Ovary (tissue), 7 donors: ENCODE measurements at regions not wholly inside any gene's neighbourhood (a gene's known extent, or its start where the extent isn't known, plus 50 kb on each side); places are given as distances from the start of the nearest gene placed in this dataset.

Experiments
- DNase-seq, 5 donors: peaks; one replicate each; pipeline ENCODE4 v3.0.0-alpha.2; 2019 to 2020
- H3K27ac ChIP-seq, 2 donors: fragments of 200-600 bp; one replicate each; pipeline versions ENCODE4 v1.5.1 to v1.8.0; 2019 to 2022
- H3K27me3 ChIP-seq: fragments of 200-600 bp; one replicate; pipeline ENCODE4 v1.8.0; 2022
- H3K36me3 ChIP-seq: fragments of 200-600 bp; sonication (generic); one replicate; pipeline ENCODE4 v1.5.1; 2019
- H3K4me1 ChIP-seq: one replicate; pipeline ENCODE4 v1.8.1; 2013; ENCODE audit warnings: mild to moderate bottlenecking, moderate library complexity; ENCODE audit not compliant: insufficient read depth
- H3K4me3 ChIP-seq: fragments of 200-600 bp; sonication (generic); one replicate; pipeline ENCODE4 v1.5.1; 2017
- H3K9me3 ChIP-seq, 2 donors: fragments of 200-600 bp in 1 of 2; sonication (generic) in 1 of 2; one replicate each; pipeline versions ENCODE4 v1.5.1 to v1.8.1; 2013 to 2019; ENCODE audit warnings: mild to moderate bottlenecking in 1 of 2, moderate library complexity in 1 of 2
- EP300 ChIP-seq: sonication (generic); formaldehyde crosslinking; IDR thresholded peaks from one replicate; pipeline ENCODE4 v1.6.1; 2017; ENCODE audit warnings: antibody characterized with exemption
- POLR2A ChIP-seq: fragments of 450-650 bp; IDR thresholded peaks from one replicate; pipeline ENCODE4 v1.6.1; 2017; ENCODE audit warnings: antibody characterized with exemption, mild to moderate bottlenecking, moderate library complexity
- WGBS, 3 donors: extraction: QIAGEN DNeasy Blood & Tissue Kit in 1 of 3; methylation state at CpG; one replicate each; pipeline versions ENCODE4 v1.1.5 to v1.1.7; 2013 to 2017; 5-methylcytosine and 5-hydroxymethylcytosine counted together
- intact Hi-C, 4 donors: fragments of 100-400 bp; cut with DNase I; formaldehyde crosslinking; loops; one replicate each; pipeline versions ENCODE4 v1.11.0 to v1.15.1; 2022 to 2023
- TF ChIP-seq, protein P1 (sequence below), 3 donors: fragments of 450-650 bp in 2 of 3; fragments of 200-600 bp in 1 of 3; IDR thresholded peaks; one replicate each; pipeline versions ENCODE4 v1.5.1 to v1.8.0; 2016 to 2022; ENCODE audit warnings: antibody characterized with exemption in 3 of 3, mild to moderate bottlenecking in 1 of 3
- donor health status: DM: no; HTN: no; CAD: no; lungs with moderate emphysema.
- donor health status: DM: no; HTN: no; CAD: no.
- donor health status: Bipolar disorder and iron deficiency.
- donor health status: DM: no; HTN: no; CAD: no.
- donor health status: DM: yes; HTN: yes; CAD: no.

DNA sequence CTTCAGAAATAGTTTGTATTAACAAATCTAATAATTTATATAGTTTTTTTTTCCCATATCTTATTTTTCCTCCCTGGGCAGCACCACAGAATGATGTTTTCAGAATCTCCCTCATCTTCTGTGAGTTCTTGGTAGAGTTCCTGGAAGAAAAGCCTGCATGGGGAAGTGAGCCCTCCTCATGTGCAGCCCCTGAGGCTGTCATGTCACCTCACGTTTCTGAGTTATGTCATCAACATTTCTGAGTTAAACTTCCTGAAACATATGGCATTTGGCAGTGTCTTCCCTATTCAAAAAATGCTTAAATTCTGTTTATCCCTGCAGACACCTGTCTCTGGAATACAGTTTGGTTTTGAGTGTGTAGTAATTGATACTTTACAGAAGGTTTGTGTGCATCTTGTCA is 979.0 kb downstream of the TMEM121 start:
- no peak for DNase-seq
- TF ChIP-seq POLR2A (no peak), EP300 (no peak)
- TF ChIP-seq, protein P1, sequence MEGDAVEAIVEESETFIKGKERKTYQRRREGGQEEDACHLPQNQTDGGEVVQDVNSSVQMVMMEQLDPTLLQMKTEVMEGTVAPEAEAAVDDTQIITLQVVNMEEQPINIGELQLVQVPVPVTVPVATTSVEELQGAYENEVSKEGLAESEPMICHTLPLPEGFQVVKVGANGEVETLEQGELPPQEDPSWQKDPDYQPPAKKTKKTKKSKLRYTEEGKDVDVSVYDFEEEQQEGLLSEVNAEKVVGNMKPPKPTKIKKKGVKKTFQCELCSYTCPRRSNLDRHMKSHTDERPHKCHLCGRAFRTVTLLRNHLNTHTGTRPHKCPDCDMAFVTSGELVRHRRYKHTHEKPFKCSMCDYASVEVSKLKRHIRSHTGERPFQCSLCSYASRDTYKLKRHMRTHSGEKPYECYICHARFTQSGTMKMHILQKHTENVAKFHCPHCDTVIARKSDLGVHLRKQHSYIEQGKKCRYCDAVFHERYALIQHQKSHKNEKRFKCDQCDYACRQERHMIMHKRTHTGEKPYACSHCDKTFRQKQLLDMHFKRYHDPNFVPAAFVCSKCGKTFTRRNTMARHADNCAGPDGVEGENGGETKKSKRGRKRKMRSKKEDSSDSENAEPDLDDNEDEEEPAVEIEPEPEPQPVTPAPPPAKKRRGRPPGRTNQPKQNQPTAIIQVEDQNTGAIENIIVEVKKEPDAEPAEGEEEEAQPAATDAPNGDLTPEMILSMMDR (IDR thresholded peaks at IDR 0.05) = no peak
- WGBS, 3 donors = 11 to 32% (median 23%) methylated on average over 1 of the region's 1 CpG
- no peaks in the 10 kb centered on the region for H3K36me3 ChIP-seq
- no peak overlapping the region for H3K4me3 ChIP-seq
- intact Hi-C loops = loop anchor here in 1 of 4 donors (5.0 kb wide), 1 partner anchor 53 kb away; no protein-coding TSS in a partner anchor
- H3K4me1 ChIP-seq = no peaks in the 10 kb centered on the region
- no peaks in the 10 kb centered on the region for H3K9me3 ChIP-seq
- no peaks in the 10 kb centered on the region for H3K27me3 ChIP-seq
- no peak overlapping the region for H3K27ac ChIP-seq

DNA sequence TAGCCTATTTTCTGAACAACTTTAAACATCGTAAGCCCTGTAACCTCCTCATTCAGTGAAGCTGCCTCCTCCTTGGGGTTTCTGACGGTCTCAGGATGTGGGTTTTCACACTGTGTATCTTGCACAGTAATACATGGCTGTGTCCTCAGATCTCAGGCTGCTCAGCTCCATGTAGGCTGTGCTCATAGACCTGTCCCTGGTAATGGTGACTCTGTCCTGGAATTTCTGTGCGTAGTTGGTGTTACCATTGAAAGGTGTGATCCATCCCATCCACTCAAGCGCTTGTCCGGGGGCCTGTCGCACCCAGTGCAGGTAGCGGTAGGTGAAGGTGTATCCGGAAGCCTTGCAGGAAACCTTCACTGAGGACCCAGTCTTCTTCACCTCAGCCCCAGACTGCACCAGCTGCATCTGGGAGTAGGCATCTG is 980.5 kb downstream of the TMEM121 start:
- DNase-seq = no peak
- TF ChIP-seq, protein P1 (IDR thresholded peaks at IDR 0.05) = no peak
- no peak for TF ChIP-seq EP300
- no peak for TF ChIP-seq POLR2A
- Histone ChIP-seq H3K27ac (no peak overlapping the region), H3K4me3 (no peak overlapping the region), H3K4me1 (no peaks in the 10 kb centered on the region), H3K9me3 (no peaks in the 10 kb centered on the region), H3K36me3 (no peaks in the 10 kb centered on the region), H3K27me3 (no peaks in the 10 kb centered on the region)
- 80 to 87% (median 86%) methylated on average over 8 of the region's 8 CpGs for WGBS, 3 donors
- intact Hi-C loops = loop anchor here in 1 of 4 donors (5.0 kb wide), 1 partner anchor 55 kb away; no protein-coding TSS in a partner anchor

DNA sequence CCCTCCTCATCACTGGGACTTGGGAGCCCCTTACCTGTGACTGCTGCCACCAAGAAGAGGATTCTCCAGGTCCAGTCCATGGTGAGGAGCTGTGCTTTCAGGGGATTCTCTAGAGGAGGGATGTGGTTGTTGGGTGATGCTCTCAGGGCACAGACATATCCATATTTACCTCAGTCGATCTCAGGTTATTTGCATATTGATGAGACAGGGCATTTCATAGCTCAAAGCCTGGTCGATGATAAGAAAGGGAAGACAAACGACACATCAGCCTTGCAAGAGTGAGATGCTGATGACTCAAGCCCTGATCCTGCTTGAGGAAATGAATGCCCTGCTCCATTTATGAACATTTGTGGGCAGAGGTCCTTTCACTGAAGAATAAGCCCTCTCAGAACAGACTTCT is 981.0 kb downstream of the TMEM121 start:
- H3K9me3 ChIP-seq = no peaks in the 10 kb centered on the region
- intact Hi-C loops = loop anchor here in 1 of 4 donors (5.0 kb wide), 1 partner anchor 55 kb away; no protein-coding TSS in a partner anchor
- no peak overlapping the region for H3K4me3 ChIP-seq
- DNase-seq = no peak
- H3K36me3 ChIP-seq = no peaks in the 10 kb centered on the region
- H3K27ac ChIP-seq = no peak overlapping the region
- 61 to 86% (median 66%) methylated on average over 3 of the region's 3 CpGs for WGBS, 3 donors
- TF ChIP-seq, protein P1 (IDR thresholded peaks at IDR 0.05) = no peak
- TF ChIP-seq POLR2A = no peak
- TF ChIP-seq EP300 = no peak
- no peaks in the 10 kb centered on the region for H3K4me1 ChIP-seq
- H3K27me3 ChIP-seq = no peaks in the 10 kb centered on the region

DNA sequence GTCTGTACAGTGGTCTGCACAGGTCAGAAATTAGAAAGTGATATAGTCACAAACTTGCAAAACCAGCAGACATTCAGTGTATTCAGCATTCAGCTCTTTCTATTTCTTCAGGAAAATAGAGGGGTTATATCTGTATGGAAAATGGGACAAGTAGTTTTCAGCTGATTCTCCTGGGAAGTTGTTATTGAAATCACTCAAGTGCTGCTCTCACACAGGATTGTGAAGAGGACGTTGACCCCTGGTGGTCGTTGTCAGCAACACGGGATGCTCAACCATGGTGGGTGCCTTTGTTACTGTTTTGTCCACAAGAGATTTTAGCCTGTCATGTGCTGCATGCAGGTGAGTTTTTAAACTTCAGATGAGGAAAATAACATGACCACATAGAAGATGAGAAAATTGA is 981.8 kb downstream of the TMEM121 start:
- no peak for DNase-seq
- intact Hi-C loops = loop anchor here in 1 of 4 donors (5.0 kb wide), 1 partner anchor 56 kb away; no protein-coding TSS in a partner anchor
- Histone ChIP-seq H3K4me1 (no peaks in the 10 kb centered on the region), H3K27ac (no peak overlapping the region), H3K4me3 (no peak overlapping the region), H3K9me3 (no peaks in the 10 kb centered on the region), H3K36me3 (no peaks in the 10 kb centered on the region), H3K27me3 (no peaks in the 10 kb centered on the region)
- no peak for TF ChIP-seq EP300
- TF ChIP-seq, protein P1 (IDR thresholded peaks at IDR 0.05) = no peak
- TF ChIP-seq POLR2A = no peak
- 33 to 56% (median 41%) methylated on average over 3 of the region's 3 CpGs for WGBS, 3 donors
